Transverse colon (tissue), 4 donors: ENCODE measurements at regions not wholly inside any gene's neighbourhood (a gene's known extent, or its start where the extent isn't known, plus 50 kb on each side); places are given as distances from the start of the nearest gene placed in this dataset.

ENCODE experiments used
- DNase-seq: peaks from one replicate; pipeline ENCODE4 v3.0.0-alpha.2; 2019
- H3K27ac ChIP-seq, 4 donors: fragments of 200-600 bp; sonication (generic); 2 replicates each; pipeline ENCODE4 v1.5.1; 2016 to 2018; ENCODE audit warnings: inconsistent platforms in 4 of 4
- H3K27me3 ChIP-seq: fragments of 200-600 bp; sonication (generic); 2 replicates; pipeline ENCODE4 v1.5.1; 2017; ENCODE audit warnings: inconsistent platforms
- H3K36me3 ChIP-seq, 4 donors: fragments of 200-600 bp; sonication (generic); 2 replicates each; pipeline ENCODE4 v1.5.1; 2017 to 2019; ENCODE audit warnings: inconsistent platforms in 4 of 4
- H3K4me1 ChIP-seq, 4 donors: fragments of 200-600 bp; sonication (generic); 2 replicates each; pipeline ENCODE4 v1.5.1; 2017 to 2020; ENCODE audit warnings: inconsistent platforms in 4 of 4
- H3K4me3 ChIP-seq, 4 donors: fragments of 200-600 bp; sonication (generic); 1 replicate in 1 of 4; 2 replicates in 3 of 4; pipeline versions ENCODE4 v1.5.1 to v1.6.1; 2017 to 2019; ENCODE audit warnings: inconsistent platforms in 4 of 4
- H3K9me3 ChIP-seq, 2 donors: fragments of 200-600 bp; sonication (generic); 2 replicates each; pipeline ENCODE4 v1.5.1; 2017 to 2019; ENCODE audit warnings: inconsistent platforms in 2 of 2
- CTCF ChIP-seq, 5 experiments: fragments of 200-600 bp in 3 of 5; fragments of 450-650 bp in 2 of 5; sonication (generic) in 3 of 5; IDR thresholded peaks; 1 replicate in 2 of 5; 2 replicates in 3 of 5; pipeline ENCODE4 v1.5.1; 2016 to 2017; ENCODE audit warnings: antibody characterized with exemption in 5 of 5, inconsistent platforms in 3 of 5, mild to moderate bottlenecking in 2 of 5, moderate library complexity in 1 of 5
- EP300 ChIP-seq: sonication (generic); formaldehyde crosslinking; IDR thresholded peaks from one replicate; pipeline ENCODE4 v1.6.1; 2017; ENCODE audit warnings: antibody characterized with exemption, low read depth
- POLR2A ChIP-seq: fragments of 450-650 bp; IDR thresholded peaks from one replicate; pipeline ENCODE4 v1.6.1; 2016; ENCODE audit warnings: antibody characterized with exemption, mild to moderate bottlenecking, moderate library complexity
- POLR2AphosphoS5 ChIP-seq, 3 donors: sonication (generic); formaldehyde crosslinking; IDR thresholded peaks; one replicate each; pipeline ENCODE4 v1.6.1; 2016; ENCODE audit warnings: antibody characterized with exemption in 3 of 3
- WGBS, 2 donors: methylation state at CpG; one replicate each; pipeline ENCODE4 v1.1.5; 2018; ENCODE audit warnings: low coverage in 1 of 2; 5-methylcytosine and 5-hydroxymethylcytosine counted together
- in situ Hi-C, 4 donors: fragments of 200-750 bp; cut with MboI; loops; one replicate each; pipeline versions ENCODE4 v1.15.0 to v1.15.1; 2017; ENCODE audit warnings: low sequenced_read_pairs in 3 of 4, low pct_ligation_motif_present in 1 of 4, low pct_unique_long_range_greater_than_20kb in 1 of 4
- intact Hi-C: fragments of 100-400 bp; cut with DNase I; formaldehyde crosslinking; loops from one replicate; pipeline ENCODE4 v1.15.1; 2023; ENCODE audit warnings: low total_unique reads

GRCh38 chr3:148187296-148187695 is 510.4 kb upstream of the AGTR1 start:
- in situ Hi-C loops, result no loop called here
- H3K9me3 ChIP-seq, result no peaks in the 10 kb centered on the region
- H3K4me3 ChIP-seq, result no peak overlapping the region
- no peak overlapping the region for H3K27ac ChIP-seq
- TF ChIP-seq CTCF (IDR thresholded peaks at IDR 0.05), result no peak
- no peak for TF ChIP-seq POLR2A
- TF ChIP-seq EP300, result no peak
- TF ChIP-seq POLR2AphosphoS5 (IDR thresholded peaks at IDR 0.05), result no peak
- H3K36me3 ChIP-seq, result no peaks in the 10 kb centered on the region
- no peaks in the 10 kb centered on the region for H3K27me3 ChIP-seq
- no peak for DNase-seq
- H3K4me1 ChIP-seq, result no peaks in the 10 kb centered on the region
- intact Hi-C loops, result no loop called here

- intact Hi-C loops, result no loop called here
- in situ Hi-C loops, result no loop called here
- 46 to 63% methylated on average over 1 of the region's 1 CpG for WGBS, 2 donors
- no peaks in the 10 kb centered on the region for H3K36me3 ChIP-seq
- no peak for TF ChIP-seq POLR2A
- no peak for TF ChIP-seq EP300
- no peak for TF ChIP-seq CTCF (IDR thresholded peaks at IDR 0.05)
- TF ChIP-seq POLR2AphosphoS5 (IDR thresholded peaks at IDR 0.05), result no peak
- H3K4me3 ChIP-seq, result no peak overlapping the region
- no peaks in the 10 kb centered on the region for H3K27me3 ChIP-seq
- no peaks in the 10 kb centered on the region for H3K9me3 ChIP-seq
- no peak overlapping the region for H3K27ac ChIP-seq
- no peak for DNase-seq
- H3K4me1 ChIP-seq, result no peaks in the 10 kb centered on the region
Measured at GRCh38 chr3:148190441-148190990, 507.2 kb upstream of the AGTR1 start.

DNA sequence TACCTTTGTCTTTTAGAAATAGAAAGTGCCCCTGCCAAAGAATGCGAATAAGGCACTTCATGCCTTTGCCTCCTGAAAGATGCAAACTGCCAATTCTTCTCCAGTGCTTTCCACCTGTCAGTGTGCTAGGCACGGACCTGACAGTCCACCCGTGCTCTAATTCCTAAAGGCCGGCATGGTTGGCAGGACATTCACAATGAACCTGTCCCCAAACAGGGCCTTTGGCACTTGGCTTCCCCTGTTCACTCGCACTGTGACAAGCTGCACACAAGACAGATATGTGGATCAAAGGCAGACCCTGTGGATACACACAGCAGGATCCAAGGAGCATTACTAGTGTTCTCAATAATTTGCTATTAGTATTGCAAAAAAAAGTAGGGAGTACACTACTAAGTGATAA is 505.7 kb upstream of the AGTR1 start:
- intact Hi-C loops (no loop called here), in situ Hi-C loops (no loop called here)
- WGBS, 2 donors, result 77% methylated on average over 5 of the region's 5 CpGs; no CpG with 5 or more reads in 1 of the 2 donors
- Histone ChIP-seq H3K36me3 (no peaks in the 10 kb centered on the region), H3K4me1 (no peaks in the 10 kb centered on the region), H3K4me3 (no peak overlapping the region), H3K9me3 (no peaks in the 10 kb centered on the region), H3K27ac (no peak overlapping the region), H3K27me3 (no peaks in the 10 kb centered on the region)
- no peak for DNase-seq
- TF ChIP-seq POLR2AphosphoS5 (IDR thresholded peaks at IDR 0.05), result no peak
- TF ChIP-seq EP300, result no peak
- no peak for TF ChIP-seq CTCF (IDR thresholded peaks at IDR 0.05)
- no peak for TF ChIP-seq POLR2A

- in situ Hi-C loops (no loop called here), intact Hi-C loops (no loop called here)
- no peak overlapping the region for H3K4me3 ChIP-seq
- no peaks in the 10 kb centered on the region for H3K9me3 ChIP-seq
- H3K27ac ChIP-seq, result no peak overlapping the region
- no peaks in the 10 kb centered on the region for H3K36me3 ChIP-seq
- DNase-seq, result no peak
- no peaks in the 10 kb centered on the region for H3K4me1 ChIP-seq
- WGBS, 2 donors, result 81 to 83% methylated on average over 3 of the region's 3 CpGs
- H3K27me3 ChIP-seq, result no peaks in the 10 kb centered on the region
- TF ChIP-seq CTCF (IDR thresholded peaks at IDR 0.05) (no peak), POLR2A (no peak), POLR2AphosphoS5 (IDR thresholded peaks at IDR 0.05) (no peak), EP300 (no peak)
Measured at GRCh38 chr3:148197061-148197460, 500.6 kb upstream of the AGTR1 start.
